Omental fat pad (tissue), 3 donors: ENCODE measurements at regions not wholly inside any gene's neighbourhood (a gene's known extent, or its start where the extent isn't known, plus 50 kb on each side); places are given as distances from the start of the nearest gene placed in this dataset.

Experiments used
- ATAC-seq: fragments of 150-250 bp; one replicate; pipeline ENCODE4 v1.9.1; 2016; ENCODE audit warnings: mild to moderate bottlenecking, moderate library complexity; ENCODE audit not compliant: low FRiP score
- DNase-seq: peaks from one replicate; pipeline ENCODE4 v3.0.0-alpha.2; 2019; ENCODE audit warnings: low spot score
- TF ChIP-seq, protein P1 (sequence below), 3 donors: fragments of 450-650 bp; IDR thresholded peaks; one replicate each; pipeline ENCODE4 v1.5.1; 2016 to 2017; ENCODE audit warnings: antibody characterized with exemption in 3 of 3, mild to moderate bottlenecking in 3 of 3, moderate library complexity in 2 of 3

DNA sequence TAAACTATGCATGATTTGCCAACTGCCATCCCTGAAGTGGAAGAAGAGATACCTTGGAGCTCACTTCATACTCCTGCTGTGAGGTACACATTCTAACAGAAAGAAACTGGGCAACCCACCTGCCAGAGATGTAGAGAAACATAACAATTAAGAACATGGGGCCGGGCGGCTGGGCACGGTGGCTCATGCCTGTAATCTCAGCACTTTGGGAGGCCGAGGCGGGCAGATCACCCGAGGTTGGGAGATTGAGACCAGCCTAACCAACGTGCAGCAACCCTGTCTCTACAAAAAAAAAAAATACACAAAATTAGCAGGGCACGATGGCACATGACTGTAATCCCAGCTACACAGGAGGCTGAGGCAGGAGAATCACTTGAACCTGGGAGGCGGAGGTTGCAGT lies 402.6 kb upstream of the ANKRD30A start:
- no peak for ATAC-seq
- TF ChIP-seq, protein P1, sequence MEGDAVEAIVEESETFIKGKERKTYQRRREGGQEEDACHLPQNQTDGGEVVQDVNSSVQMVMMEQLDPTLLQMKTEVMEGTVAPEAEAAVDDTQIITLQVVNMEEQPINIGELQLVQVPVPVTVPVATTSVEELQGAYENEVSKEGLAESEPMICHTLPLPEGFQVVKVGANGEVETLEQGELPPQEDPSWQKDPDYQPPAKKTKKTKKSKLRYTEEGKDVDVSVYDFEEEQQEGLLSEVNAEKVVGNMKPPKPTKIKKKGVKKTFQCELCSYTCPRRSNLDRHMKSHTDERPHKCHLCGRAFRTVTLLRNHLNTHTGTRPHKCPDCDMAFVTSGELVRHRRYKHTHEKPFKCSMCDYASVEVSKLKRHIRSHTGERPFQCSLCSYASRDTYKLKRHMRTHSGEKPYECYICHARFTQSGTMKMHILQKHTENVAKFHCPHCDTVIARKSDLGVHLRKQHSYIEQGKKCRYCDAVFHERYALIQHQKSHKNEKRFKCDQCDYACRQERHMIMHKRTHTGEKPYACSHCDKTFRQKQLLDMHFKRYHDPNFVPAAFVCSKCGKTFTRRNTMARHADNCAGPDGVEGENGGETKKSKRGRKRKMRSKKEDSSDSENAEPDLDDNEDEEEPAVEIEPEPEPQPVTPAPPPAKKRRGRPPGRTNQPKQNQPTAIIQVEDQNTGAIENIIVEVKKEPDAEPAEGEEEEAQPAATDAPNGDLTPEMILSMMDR (IDR thresholded peaks at IDR 0.05), result no peak

DNA sequence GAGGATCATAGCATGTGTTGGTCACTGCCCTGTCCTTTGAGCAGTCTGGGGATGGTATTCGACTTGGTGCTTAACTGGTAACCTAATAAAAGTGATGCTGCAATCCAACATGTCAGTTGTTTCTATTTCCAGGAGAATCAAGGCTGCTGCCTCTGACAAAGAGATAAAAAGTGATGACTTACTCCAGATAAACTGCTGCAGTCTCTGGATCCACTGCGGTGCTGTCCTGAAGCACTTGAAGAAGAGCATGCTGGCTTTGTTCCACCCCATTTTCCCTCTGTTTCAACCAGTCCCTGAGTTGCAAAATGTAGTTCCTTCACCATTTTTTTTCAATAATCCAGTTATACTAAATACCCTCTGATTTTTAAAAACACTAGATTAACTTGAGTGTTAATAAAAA lies 403.5 kb upstream of the ANKRD30A start:
- ATAC-seq (no peak), DNase-seq (no peak)
- TF ChIP-seq, protein P1 (IDR thresholded peaks at IDR 0.05), result no peak

More for the DNA sequence above, 402.6 kb upstream of the ANKRD30A start:
- no peak for DNase-seq

DNA sequence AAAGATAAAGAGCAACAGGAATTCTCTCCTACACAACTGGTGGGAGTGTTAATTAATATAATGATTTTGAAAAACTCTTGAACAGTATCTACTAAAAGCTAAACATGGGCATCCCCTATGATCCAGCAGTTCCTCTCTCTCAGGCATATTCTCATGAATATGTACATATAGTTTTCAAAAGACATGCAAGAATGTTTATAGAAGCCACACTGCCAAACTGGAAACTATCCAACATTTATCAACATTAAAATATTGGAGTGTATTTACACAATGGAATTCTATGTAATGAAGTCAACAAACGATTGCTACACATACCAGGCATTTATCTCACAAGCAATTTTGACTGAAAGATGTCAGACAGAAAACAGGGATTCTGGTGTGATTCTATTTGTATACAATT lies 404.5 kb upstream of the ANKRD30A start:
- TF ChIP-seq, protein P1 (IDR thresholded peaks at IDR 0.05), result no peak
- DNase-seq (no peak), ATAC-seq (no peak)

DNA sequence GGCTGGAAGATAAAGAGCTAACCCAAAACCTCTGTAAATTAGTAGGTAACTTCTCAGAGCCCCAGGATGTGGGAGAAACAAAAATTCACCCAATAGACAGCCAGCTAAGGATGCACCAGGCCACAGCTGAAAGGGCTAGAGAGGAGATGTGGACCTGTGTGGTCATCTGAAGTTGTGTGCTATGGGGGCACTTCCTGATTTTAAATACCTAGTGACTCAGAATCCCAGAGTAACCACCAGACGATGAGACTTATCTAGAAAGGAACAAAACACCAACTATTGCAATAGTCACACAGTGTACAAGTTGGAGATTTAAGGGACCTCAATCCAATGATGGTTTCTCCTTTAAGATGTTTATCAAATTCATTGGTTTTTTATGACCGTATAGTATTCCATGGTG lies 408.3 kb upstream of the ANKRD30A start:
- TF ChIP-seq, protein P1 (IDR thresholded peaks at IDR 0.05), result no peak
- ATAC-seq (no peak), DNase-seq (no peak)

GRCh38 chr10:36716291-36716690 lies 409.1 kb upstream of the ANKRD30A start:
- ATAC-seq (no peak), DNase-seq (no peak)
- TF ChIP-seq, protein P1 (IDR thresholded peaks at IDR 0.05), result no peak

- TF ChIP-seq, protein P1 (IDR thresholded peaks at IDR 0.05), result no peak
- ATAC-seq (no peak), DNase-seq (no peak)
These were observed 412.7 kb upstream of the ANKRD30A start for GRCh38 chr10:36712695-36713094.

GRCh38 chr10:36711361-36711760 lies 414.0 kb upstream of the ANKRD30A start:
- TF ChIP-seq, protein P1 (IDR thresholded peaks at IDR 0.05), result no peak
- DNase-seq (no peak), ATAC-seq (no peak)
